Thoracic aorta (tissue), 2 donors: ENCODE measurements at regions not wholly inside any gene's neighbourhood (a gene's known extent, or its start where the extent isn't known, plus 50 kb on each side); places are given as distances from the start of the nearest gene placed in this dataset.

Source experiments
- ATAC-seq: fragments of 150-250 bp; one replicate; pipeline ENCODE4 v1.8.0; 2017; ENCODE audit warnings: low read depth; ENCODE audit not compliant: insufficient number of reproducible peaks, low FRiP score
- DNase-seq: peaks from one replicate; pipeline ENCODE4 v3.0.0-alpha.2; 2020; ENCODE audit warnings: low spot score
- H3K27ac ChIP-seq, 2 donors: fragments of 200-600 bp; sonication (generic); 1 replicate in 1 of 2; 2 replicates in 1 of 2; pipeline ENCODE4 v1.5.1; 2016; ENCODE audit warnings: mild to moderate bottlenecking in 2 of 2, moderate library complexity in 2 of 2
- H3K27me3 ChIP-seq: fragments of 200-600 bp; sonication (generic); replicated peaks from 2 replicates; pipeline ENCODE4 v1.6.0; 2016; ENCODE audit warnings: mild to moderate bottlenecking; ENCODE audit not compliant: insufficient read depth
- H3K36me3 ChIP-seq: fragments of 200-600 bp; sonication (generic); one replicate; pipeline ENCODE4 v1.5.1; 2016
- H3K4me1 ChIP-seq, 2 donors: fragments of 200-600 bp; sonication (generic); 1 replicate in 1 of 2; 2 replicates in 1 of 2; pipeline versions ENCODE4 v1.5.1 to v1.6.0; 2016; ENCODE audit warnings: low read depth in 2 of 2, mild to moderate bottlenecking in 1 of 2; ENCODE audit not compliant: control insufficient read depth in 1 of 2
- H3K4me3 ChIP-seq: fragments of 200-600 bp; sonication (generic); 2 replicates; pipeline ENCODE4 v1.5.1; 2016; ENCODE audit warnings: mild to moderate bottlenecking
- H3K9me3 ChIP-seq: fragments of 200-600 bp; sonication (generic); 2 replicates; pipeline ENCODE4 v1.5.1; 2016
- CTCF ChIP-seq: fragments of 200-600 bp; sonication (generic); IDR thresholded peaks from one replicate; pipeline ENCODE4 v1.5.1; 2019; ENCODE audit warnings: antibody characterized with exemption

DNA sequence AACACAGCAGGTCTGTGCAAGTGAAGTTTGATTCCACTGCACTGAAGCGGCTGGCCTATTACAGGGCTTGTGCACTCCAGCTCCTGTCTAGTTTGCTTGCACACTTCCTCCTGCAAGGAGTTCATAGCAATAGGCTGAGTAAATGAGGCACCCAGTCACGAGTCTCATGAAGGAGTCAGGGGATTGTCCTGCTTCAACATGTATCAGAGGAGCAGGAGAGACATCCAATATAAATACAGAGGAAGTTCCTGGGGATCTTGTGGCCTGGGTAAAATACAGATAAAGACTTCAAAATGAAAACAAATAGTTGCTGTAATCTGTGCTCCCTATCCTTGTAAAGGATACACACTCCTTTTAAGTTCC, 259.9 kb downstream of the SLITRK1 start:
- no peak overlapping the region for H3K27ac ChIP-seq
- H3K36me3 ChIP-seq, result no peaks in the 10 kb centered on the region
- no peak overlapping the region for H3K4me3 ChIP-seq
- H3K4me1 ChIP-seq, result peaks cover 7% of the 10 kb centered on the region in 2 donors
- ATAC-seq (no peak), DNase-seq (no peak)
- H3K27me3 ChIP-seq, result no peaks in the 10 kb centered on the region
- H3K9me3 ChIP-seq, result no peaks in the 10 kb centered on the region
- no peak for TF ChIP-seq CTCF

- ATAC-seq (no peak), DNase-seq (no peak)
- Histone ChIP-seq H3K4me1 (peaks cover 7% of the 10 kb centered on the region in 2 donors), H3K36me3 (no peaks in the 10 kb centered on the region), H3K9me3 (no peaks in the 10 kb centered on the region), H3K4me3 (no peak overlapping the region), H3K27me3 (no peaks in the 10 kb centered on the region), H3K27ac (no peak overlapping the region)
- TF ChIP-seq CTCF, result no peak
Observed at GRCh38 chr13:83621765-83622421, 260.4 kb downstream of the SLITRK1 start.

DNA sequence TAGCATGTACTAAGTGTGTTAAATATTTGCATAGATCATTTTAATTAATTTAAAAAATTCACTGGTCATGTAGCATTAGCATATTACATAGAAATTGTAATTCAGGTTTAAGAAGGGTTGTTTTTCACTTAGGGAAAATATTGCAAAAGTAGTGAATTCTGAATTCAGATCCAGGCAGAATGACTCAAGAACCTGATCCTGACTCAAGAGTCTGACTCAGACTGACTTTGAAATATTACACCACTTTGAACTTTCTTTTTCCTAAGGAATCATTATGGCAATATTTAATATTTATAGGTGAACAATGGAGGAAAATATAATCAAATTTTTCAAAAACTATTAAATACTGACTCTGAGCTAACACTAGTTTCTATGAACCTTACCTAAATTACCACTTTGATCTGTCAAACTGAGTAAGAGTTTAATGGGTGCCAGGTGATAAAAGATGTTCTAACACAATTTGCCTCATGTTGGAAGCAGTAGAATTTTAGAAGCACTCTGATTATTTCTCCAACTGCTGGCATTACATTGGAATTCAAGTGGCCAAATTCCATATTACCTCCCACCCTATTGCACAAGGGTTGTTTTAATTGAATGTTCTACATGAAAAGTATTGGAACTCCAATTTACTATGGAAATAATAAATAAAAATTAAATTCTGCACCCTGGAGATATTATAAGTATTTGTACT, 261.6 kb downstream of the SLITRK1 start:
- H3K4me3 ChIP-seq, result no peak overlapping the region
- TF ChIP-seq CTCF, result no peak
- no peaks in the 10 kb centered on the region for H3K9me3 ChIP-seq
- no peaks in the 10 kb centered on the region for H3K27me3 ChIP-seq
- no peaks in the 10 kb centered on the region for H3K36me3 ChIP-seq
- ATAC-seq, result no peak
- H3K4me1 ChIP-seq, result peaks cover 7% of the 10 kb centered on the region in 2 donors
- H3K27ac ChIP-seq, result peak overlapping the region in 1 of 2 donors; percentile 21
- DNase-seq, result no peak

- no peak for TF ChIP-seq CTCF
- Histone ChIP-seq H3K27me3 (no peaks in the 10 kb centered on the region), H3K27ac (no peak overlapping the region), H3K4me1 (peaks cover 7% of the 10 kb centered on the region in 2 donors), H3K9me3 (no peaks in the 10 kb centered on the region), H3K4me3 (no peak overlapping the region), H3K36me3 (no peaks in the 10 kb centered on the region)
- DNase-seq, result no peak
- ATAC-seq, result no peak
Observed at GRCh38 chr13:83618966-83619365, 263.3 kb downstream of the SLITRK1 start.

GRCh38 chr13:83613524-83613923, 268.8 kb downstream of the SLITRK1 start:
- Histone ChIP-seq H3K27ac (no peak overlapping the region), H3K4me1 (no peaks in the 10 kb centered on the region), H3K36me3 (no peaks in the 10 kb centered on the region), H3K9me3 (no peaks in the 10 kb centered on the region), H3K4me3 (no peak overlapping the region), H3K27me3 (no peaks in the 10 kb centered on the region)
- DNase-seq (no peak), ATAC-seq (no peak)
- TF ChIP-seq CTCF, result no peak
